Astrocyte of the spinal cord (primary cell): ENCODE measurements at regions not wholly inside any gene's neighbourhood (a gene's known extent, or its start where the extent isn't known, plus 50 kb on each side); places are given as distances from the start of the nearest gene placed in this dataset.
"Not testable (repeated sequence)": the region's sequence is repeated elsewhere in the genome, so short reads cannot be mapped to it uniquely, and the experiment has no call there.

ENCODE experiments used
- DNase-seq: peaks from one replicate; pipeline ENCODE4 v3.0.0; 2011; ENCODE audit warnings: low read depth, low spot score
- H3K4me3 ChIP-seq: 2 replicates; pipeline ENCODE4 v1.5.1; 2011; ENCODE audit warnings: low read depth, mild to moderate bottlenecking, low read length, moderate library complexity
- in situ Hi-C: cut with HindIII; loops from 2 replicates; pipeline ENCODE4 v1.10.0; 2017; ENCODE audit warnings: low sequenced_read_pairs

- H3K4me3 ChIP-seq, DNase-seq, in situ Hi-C loops: not testable (repeated sequence)
Measured at GRCh38 chr4:49117951-49118350, 131.9 kb downstream of the CWH43 start.

- DNase-seq, in situ Hi-C loops, H3K4me3 ChIP-seq: not testable (repeated sequence)
Measured at GRCh38 chr4:49118379-49119212, 132.5 kb downstream of the CWH43 start.

- DNase-seq, H3K4me3 ChIP-seq, in situ Hi-C loops: not testable (repeated sequence)
Measured at GRCh38 chr4:49119345-49119744, 133.3 kb downstream of the CWH43 start.

- DNase-seq, in situ Hi-C loops: not testable (repeated sequence)
Measured at GRCh38 chr4:49120042-49120779, 134.1 kb downstream of the CWH43 start.

GRCh38 chr4:49120804-49121203 is 134.7 kb downstream of the CWH43 start:
- peak; percentile 48 for DNase-seq
- in situ Hi-C loops, H3K4me3 ChIP-seq: not testable (repeated sequence)

More at GRCh38 chr4:49120042-49120779, 134.1 kb downstream of the CWH43 start:
- H3K4me3 ChIP-seq, result not testable (repeated sequence)

GRCh38 chr4:49126443-49126842 is 140.4 kb downstream of the CWH43 start:
- H3K4me3 ChIP-seq, in situ Hi-C loops, DNase-seq: not testable (repeated sequence)

- DNase-seq, H3K4me3 ChIP-seq, in situ Hi-C loops: not testable (repeated sequence)
Measured at GRCh38 chr4:49126858-49127257, 140.8 kb downstream of the CWH43 start.

GRCh38 chr4:49129385-49129784 is 143.3 kb downstream of the CWH43 start:
- in situ Hi-C loops, H3K4me3 ChIP-seq, DNase-seq: not testable (repeated sequence)

GRCh38 chr4:49129870-49130269 is 143.8 kb downstream of the CWH43 start:
- DNase-seq, H3K4me3 ChIP-seq, in situ Hi-C loops: not testable (repeated sequence)

GRCh38 chr4:49130724-49131123 is 144.6 kb downstream of the CWH43 start:
- in situ Hi-C loops, DNase-seq, H3K4me3 ChIP-seq: not testable (repeated sequence)

- DNase-seq, in situ Hi-C loops: not testable (repeated sequence)
Measured at GRCh38 chr4:49137043-49137442, 151.0 kb downstream of the CWH43 start.

GRCh38 chr4:49137961-49138360 is 151.9 kb downstream of the CWH43 start:
- in situ Hi-C loops, DNase-seq, H3K4me3 ChIP-seq: not testable (repeated sequence)

More at GRCh38 chr4:49137043-49137442, 151.0 kb downstream of the CWH43 start:
- H3K4me3 ChIP-seq, result not testable (repeated sequence)

- DNase-seq, H3K4me3 ChIP-seq, in situ Hi-C loops: not testable (repeated sequence)
Measured at GRCh38 chr4:49138818-49139217, 152.7 kb downstream of the CWH43 start.

- H3K4me3 ChIP-seq, in situ Hi-C loops, DNase-seq: not testable (repeated sequence)
Measured at GRCh38 chr4:49139513-49139912, 153.4 kb downstream of the CWH43 start.

- H3K4me3 ChIP-seq, in situ Hi-C loops, DNase-seq: not testable (repeated sequence)
Measured at GRCh38 chr4:49140351-49140750, 154.3 kb downstream of the CWH43 start.

- DNase-seq, in situ Hi-C loops, H3K4me3 ChIP-seq: not testable (repeated sequence)
Measured at GRCh38 chr4:49141955-49142354, 155.9 kb downstream of the CWH43 start.

- DNase-seq, H3K4me3 ChIP-seq, in situ Hi-C loops: not testable (repeated sequence)
Measured at GRCh38 chr4:49147143-49147542, 161.1 kb downstream of the CWH43 start.

- in situ Hi-C loops, H3K4me3 ChIP-seq: not testable (repeated sequence)
- peak; percentile 15 for DNase-seq
Measured at GRCh38 chr4:49147596-49147995, 161.5 kb downstream of the CWH43 start.
